ENCODE measurements at regions not wholly inside any gene's neighbourhood (a gene's known extent, or its start where the extent isn't known, plus 50 kb on each side); places are given as distances from the start of the nearest gene placed in this dataset.
A peak's percentile ranks its signal among the peaks of the same experiment; 100 is the strongest.

- no peak for TF ChIP-seq USF1 (IDR thresholded peaks at IDR 0.05; ENCODE audit: borderline replicate concordance, low read depth)
- TF ChIP-seq JUND (IDR thresholded peaks at IDR 0.05), result peak; percentile 61
- TF ChIP-seq YY1 (IDR thresholded peaks at IDR 0.05; ENCODE audit: low read depth), result no peak
- no peak for TF ChIP-seq POLR2AphosphoS5 (IDR thresholded peaks at IDR 0.05; ENCODE audit: low read depth, low read length)
- TF ChIP-seq NFIC (IDR thresholded peaks at IDR 0.05; ENCODE audit: borderline replicate concordance), result peak; percentile 21; the same call in 1 of the 2 replicates
These were observed 408.1 kb upstream of the MARCKS start (continued) for GRCh38 chr6:113449051-113449450.

- ChIA-PET POLR2A (no interaction called here), CTCF (interaction anchor here (1.3 to 2.0 kb wide), 2 partner anchors 9 to 11 kb away, joined by 3 to 9 read pairs; no protein-coding TSS in a partner anchor)
- Histone ChIP-seq H3K9me2 (no peaks in the 10 kb centered on the region), H3K4me2 (no peak overlapping the region), H3F3A (replicated peaks; ENCODE audit: insufficient read depth) (peaks cover 9% of the 10 kb centered on the region), H3K79me2 (ENCODE audit: insufficient read depth) (no peaks in the 10 kb centered on the region), H3K36me3 (replicated peaks in 1 of 2; ENCODE audit: control insufficient read depth in 1 of 2, insufficient read depth in 2 of 2, low read length in 1 of 2) (no peaks in the 10 kb centered on the region), H3K9ac (no peak overlapping the region), H2AFZ (ENCODE audit: low read depth) (no peak overlapping the region), H3K27ac (ENCODE audit: low read depth in 2 of 2, low read length in 1 of 2) (peak overlapping the region in 1 of 2 experiments; percentile 78; a peak in 1 of 4 replicates), H3K4me1 (ENCODE audit: control insufficient read depth in 1 of 2, insufficient read depth in 2 of 2, low read depth in 1 of 2, low read length in 1 of 2) (peaks cover 0 to 16% of the 10 kb centered on the region in 2 experiments; a peak in 2 of 4 replicates), H4K20me1 (ENCODE audit: insufficient read depth) (no peaks in the 10 kb centered on the region), H3K4me3 (ENCODE audit: low read depth in 2 of 2, low read length in 1 of 2) (no peak overlapping the region), H3K27me3 (ENCODE audit: insufficient read depth) (no peaks in the 10 kb centered on the region), H3K9me3 (no peaks in the 10 kb centered on the region)
- TF ChIP-seq POLR2AphosphoS5 (IDR thresholded peaks at IDR 0.05; ENCODE audit: low read depth, low read length) (no peak), NRF1 (IDR thresholded peaks at IDR 0.05; ENCODE audit: low read depth, low read length) (no peak), MAX (IDR thresholded peaks at IDR 0.05; ENCODE audit: low read depth) (no peak), RAD21 (IDR thresholded peaks at IDR 0.05; ENCODE audit: low read length) (no peak), EZH2phosphoT487 (IDR thresholded peaks at IDR 0.05; ENCODE audit: borderline replicate concordance, low read depth) (no peak), IRF3 (IDR thresholded peaks at IDR 0.05; ENCODE audit: low read depth, low read length) (no peak), ELF1 (IDR thresholded peaks at IDR 0.05) (no peak), EP300 (IDR thresholded peaks at IDR 0.05; ENCODE audit: borderline replicate concordance in 1 of 2, low read depth in 1 of 2, low read length in 1 of 2) (no peak), REST (IDR thresholded peaks at IDR 0.05; ENCODE audit: low read depth, low read length) (no peak), NFIC (IDR thresholded peaks at IDR 0.05; ENCODE audit: borderline replicate concordance) (no peak), GABPA (IDR thresholded peaks at IDR 0.05; ENCODE audit: low read depth) (no peak), CTCF (IDR thresholded peaks at IDR 0.05) (no peak), MEF2A (IDR thresholded peaks at IDR 0.05; ENCODE audit: borderline replicate concordance, low read depth) (no peak), SIN3A (IDR thresholded peaks at IDR 0.05; ENCODE audit: borderline replicate concordance, low read depth, low read length) (no peak), MXI1 (IDR thresholded peaks at IDR 0.05; ENCODE audit: low read depth, low read length) (no peak)
- WGBS (ENCODE audit: low lambda C conversion rate), result 57% methylated on average over 1 of the region's 1 CpG
- DNase-seq, result no peak
These were observed 407.1 kb upstream of the MARCKS start for GRCh38 chr6:113450061-113450465.

Data from SK-N-SH (cell line).